ENCODE measurements at regions not wholly inside any gene's neighbourhood (a gene's known extent, or its start where the extent isn't known, plus 50 kb on each side); places are given as distances from the start of the nearest gene placed in this dataset.

DNA sequence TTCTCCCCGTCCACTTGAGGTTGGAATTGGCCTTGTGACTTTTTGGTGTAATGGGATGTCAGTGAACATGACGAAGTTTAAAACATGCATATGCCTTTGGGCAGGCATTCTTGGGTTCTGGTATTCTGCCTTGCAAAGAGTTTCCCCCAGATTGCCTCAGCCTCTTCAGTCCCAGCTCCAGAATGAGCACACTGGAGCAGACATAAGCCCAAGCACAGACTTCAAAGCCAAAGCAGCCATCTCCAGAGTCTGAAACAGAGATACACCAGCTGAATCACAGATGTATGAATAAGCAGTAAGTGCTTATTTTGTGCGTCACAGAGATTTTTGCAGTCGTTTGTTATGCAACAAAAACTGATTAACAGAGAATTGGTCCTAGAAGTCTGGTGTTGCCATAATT lies 546.0 kb downstream of the FRK start:
- no peak overlapping the region for H3K56ac ChIP-seq (replicated peaks; ENCODE audit: insufficient read length, low read depth, low read length)
- H3K4me3 ChIP-seq (ENCODE audit: extremely low read depth in 1 of 4, insufficient read depth in 2 of 4, low read depth in 3 of 4, low read length in 4 of 4): no peak overlapping the region
- H2AFZ ChIP-seq (ENCODE audit: low read length): no peak overlapping the region
- H3K4me2 ChIP-seq (ENCODE audit: insufficient read depth in 1 of 2, low read depth in 2 of 2, low read length in 2 of 2): no peak overlapping the region
- H3K4me1 ChIP-seq (replicated peaks in 1 of 4; ENCODE audit: control insufficient read depth in 3 of 4, insufficient read depth in 4 of 4, low read length in 3 of 4): 0 out of 7 replicates have a peak, but pooled peaks cover 0 to 2% (median 0%) of the 10 kb centered on the region in 4 experiments
- no peak overlapping the region for H2AK5ac ChIP-seq (ENCODE audit: low read depth, low read length)
- no peak overlapping the region for H2BK5ac ChIP-seq (ENCODE audit: low read depth, low read length)
- H3K79me2 ChIP-seq (ENCODE audit: control insufficient read depth in 1 of 2, insufficient read depth in 2 of 2, low read length in 2 of 2): no peaks in the 10 kb centered on the region
- no peak overlapping the region for H2BK120ac ChIP-seq (replicated peaks; ENCODE audit: low read depth, low read length)
- no peaks in the 10 kb centered on the region for H3K36me3 ChIP-seq (ENCODE audit: control insufficient read depth in 2 of 4, insufficient read depth in 4 of 4, low read length in 3 of 4)
- no peak overlapping the region for H2BK20ac ChIP-seq (ENCODE audit: low read length)
- ChIA-PET CTCF (ENCODE audit: partially characterized antibody) (no interaction called here), POLR2A (ENCODE audit: partially characterized antibody) (no interaction called here)
- no peaks in the 10 kb centered on the region for H4K20me1 ChIP-seq (replicated peaks in 1 of 2; ENCODE audit: control insufficient read depth in 1 of 2, insufficient read depth in 2 of 2, low read length in 2 of 2)
- no peak overlapping the region for H3K18ac ChIP-seq (ENCODE audit: extremely low read depth, low read length)
- no peak for DNase-seq (ENCODE audit: low read depth in 1 of 2, low spot score in 2 of 2)
- no peak overlapping the region for H3K23ac ChIP-seq (ENCODE audit: insufficient read length)
- H3K4ac ChIP-seq (replicated peaks; ENCODE audit: insufficient read length, low read depth, low read length): no peak overlapping the region
- FAIRE-seq: no peak
- no peaks in the 10 kb centered on the region for H3K27me3 ChIP-seq (replicated peaks in 1 of 4; ENCODE audit: control insufficient read depth in 3 of 4, extremely low read depth in 1 of 4, insufficient read depth in 3 of 4, low read length in 3 of 4)
- no peaks in the 10 kb centered on the region for H3K79me1 ChIP-seq (ENCODE audit: low read depth, low read length)
- WGBS, 2 experiments (ENCODE audit: extremely low coverage in 1 of 2, insufficient coverage in 1 of 2, insufficient read length in 1 of 2, insufficient replicate concordance in 2 of 2, low coverage in 1 of 2, low lambda C conversion rate in 2 of 2, missing lambda C conversion rate in 1 of 2): 83% methylated on average over 4 of the region's 4 CpGs; no CpG with 5 or more reads in 1 of the 2 experiments
- H4K5ac ChIP-seq (ENCODE audit: insufficient read length, low read depth, low read length): no peak overlapping the region
- no peak overlapping the region for H4K8ac ChIP-seq (ENCODE audit: extremely low read depth, insufficient read depth, low read length)
- H3K9ac ChIP-seq (replicated peaks in 1 of 4; ENCODE audit: extremely low read depth in 1 of 4, low read depth in 3 of 4, low read length in 3 of 4): no peak overlapping the region
- TF ChIP-seq BCL11A (IDR thresholded peaks at IDR 0.05; ENCODE audit: low read depth in 2 of 2, low read length in 2 of 2) (no peak), TCF12 (IDR thresholded peaks at IDR 0.05; ENCODE audit: low read depth, low read length) (no peak), HDAC6 (IDR thresholded peaks at IDR 0.05; ENCODE audit: low read depth, low read length) (no peak), CTBP2 (IDR thresholded peaks at IDR 0.05; ENCODE audit: borderline replicate concordance, insufficient read depth, insufficient read length, low read length) (no peak)
- H3K9me3 ChIP-seq (ENCODE audit: insufficient read depth in 2 of 2, low read depth in 1 of 2, low read length in 1 of 2): no peaks in the 10 kb centered on the region
- no peak overlapping the region for H3K14ac ChIP-seq (ENCODE audit: insufficient read length)
- no peak overlapping the region for H2BK15ac ChIP-seq (ENCODE audit: low read length)
- no peak overlapping the region for H4K91ac ChIP-seq (replicated peaks; ENCODE audit: insufficient read length, low read length)
- no peak overlapping the region for H2BK12ac ChIP-seq (ENCODE audit: low read depth, low read length)
- H3K27ac ChIP-seq (ENCODE audit: low read depth, low read length): no peak overlapping the region
- H3K23me2 ChIP-seq (ENCODE audit: low read depth, low read length): no peaks in the 10 kb centered on the region
